NCI-H1105 (cell line): ENCODE measurements at regions not wholly inside any gene's neighbourhood (a gene's known extent, or its start where the extent isn't known, plus 50 kb on each side); places are given as distances from the start of the nearest gene placed in this dataset.

Source experiments
- DNase-seq: peaks from one replicate; lab custom pipeline; 2025; lab: John Stamatoyannopoulos, UW

GRCh38 chr6:147621263-147621662 lies 112.8 kb downstream of the SAMD5 start:
- DNase-seq = no peak

- DNase-seq = no peak
Observed at GRCh38 chr6:147621961-147622360, 113.5 kb downstream of the SAMD5 start.

DNA sequence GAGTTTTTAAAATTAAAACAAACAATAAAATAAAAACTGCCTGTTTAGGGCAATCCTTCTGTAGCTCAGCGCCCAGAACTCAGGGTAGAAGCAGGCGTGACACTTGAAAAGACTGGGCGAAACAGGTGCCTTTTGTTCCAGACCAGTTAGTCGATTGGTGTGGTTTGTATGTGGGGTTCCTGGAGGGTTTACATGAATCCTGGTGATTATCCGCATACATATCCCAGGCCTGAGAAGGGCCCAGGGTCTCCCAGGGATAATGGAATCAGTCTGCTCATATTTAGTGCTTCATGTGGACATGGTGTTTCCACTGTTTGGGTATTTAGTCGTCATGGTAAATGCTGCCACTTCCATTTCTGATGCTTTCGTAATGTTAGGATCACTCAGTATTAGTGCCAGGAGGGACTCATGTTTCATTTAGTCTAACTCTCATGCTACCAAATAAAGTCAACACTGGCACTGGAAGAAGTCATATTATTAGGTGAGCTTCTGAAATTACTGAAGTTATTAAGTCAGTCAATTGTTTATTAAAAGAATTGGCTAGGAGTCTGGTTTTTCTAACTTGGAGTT lies 116.5 kb downstream of the SAMD5 start:
- DNase-seq = no peak

DNA sequence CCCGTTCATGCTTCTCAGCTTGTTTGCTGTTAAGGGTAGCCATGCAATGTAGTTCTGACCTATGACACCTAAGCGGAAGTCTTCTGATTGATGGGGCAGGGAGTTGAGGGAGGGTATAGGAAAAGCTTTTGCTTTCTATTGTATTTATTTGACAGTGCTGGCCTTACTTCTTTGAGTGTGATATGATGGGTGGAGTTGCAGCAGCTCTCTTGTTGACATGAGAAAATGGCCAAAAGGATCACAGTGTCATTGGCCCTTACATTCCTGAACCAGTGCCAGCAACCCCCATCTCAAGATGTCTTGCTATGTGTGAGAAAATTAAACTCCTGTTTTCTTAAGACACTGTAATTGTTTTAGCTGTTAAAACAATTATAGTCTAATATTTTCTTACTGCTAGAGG lies 117.5 kb downstream of the SAMD5 start:
- no peak for DNase-seq

GRCh38 chr6:147627411-147627810 lies 118.9 kb downstream of the SAMD5 start:
- no peak for DNase-seq

DNA sequence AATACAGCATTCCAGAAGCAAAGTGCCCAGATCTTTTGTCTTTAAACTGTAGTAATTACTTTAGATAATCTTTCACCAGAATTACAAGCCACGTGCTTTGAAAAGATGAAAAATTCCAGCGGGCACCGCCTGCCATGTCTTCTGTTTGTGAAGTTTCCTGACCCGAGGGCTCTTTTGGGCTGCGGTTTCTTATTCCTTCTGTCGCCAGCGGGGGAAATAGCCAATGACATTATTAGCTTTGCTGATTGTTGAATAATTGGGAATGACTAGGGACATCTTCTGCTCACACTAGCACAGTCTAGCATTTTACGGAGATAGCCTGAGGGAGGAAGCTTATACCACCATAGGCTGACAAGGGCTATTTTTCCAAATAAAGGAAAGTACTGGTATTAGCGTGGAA lies 124.7 kb downstream of the SAMD5 start:
- no peak for DNase-seq

DNA sequence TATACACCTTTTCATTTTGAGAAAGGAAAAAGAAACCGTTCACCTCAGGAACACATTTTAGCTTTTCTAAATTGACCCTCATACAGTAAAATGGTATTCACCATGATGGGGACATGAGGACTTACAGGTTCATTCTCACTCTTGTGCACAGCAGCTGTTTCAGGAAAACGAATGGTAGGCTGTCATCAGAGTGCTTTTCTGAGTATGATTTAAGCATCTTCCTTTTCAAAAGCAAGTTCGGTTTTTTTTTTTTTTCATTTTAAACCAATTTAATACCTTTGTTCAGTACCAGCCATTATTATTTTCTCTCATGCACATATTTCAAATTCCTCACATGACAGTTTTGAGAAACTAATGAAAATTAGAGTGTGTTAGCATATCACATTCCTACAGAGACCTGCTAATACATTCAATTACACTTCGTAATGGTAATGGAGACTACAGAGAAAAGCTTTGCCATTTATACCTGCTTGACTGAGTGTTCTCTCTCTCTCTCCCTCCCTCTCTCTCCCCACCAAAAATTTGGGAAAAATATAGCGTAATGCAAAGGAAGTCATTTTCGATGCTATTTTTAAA lies 129.2 kb downstream of the SAMD5 start:
- no peak for DNase-seq

GRCh38 chr6:147639279-147639678 lies 130.8 kb downstream of the SAMD5 start:
- no peak for DNase-seq

DNA sequence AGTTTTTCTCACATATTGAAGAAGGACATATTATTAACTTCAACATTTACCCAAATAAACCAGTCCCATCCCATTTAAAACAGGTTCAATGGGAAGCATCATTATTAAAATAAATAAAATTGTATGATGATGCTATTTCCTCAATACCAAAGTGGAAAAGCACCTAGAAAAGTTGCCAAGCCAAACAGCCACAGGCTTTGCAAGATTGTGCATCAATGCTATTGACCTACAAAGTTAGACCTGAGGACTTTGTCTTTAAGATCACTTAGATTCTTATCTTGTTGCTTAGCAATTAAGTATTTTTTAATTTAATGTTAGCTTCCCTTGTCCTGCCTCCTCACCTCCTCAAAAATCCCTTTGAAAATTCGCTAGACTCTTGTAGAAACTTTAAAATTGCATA lies 132.1 kb downstream of the SAMD5 start:
- no peak for DNase-seq

DNA sequence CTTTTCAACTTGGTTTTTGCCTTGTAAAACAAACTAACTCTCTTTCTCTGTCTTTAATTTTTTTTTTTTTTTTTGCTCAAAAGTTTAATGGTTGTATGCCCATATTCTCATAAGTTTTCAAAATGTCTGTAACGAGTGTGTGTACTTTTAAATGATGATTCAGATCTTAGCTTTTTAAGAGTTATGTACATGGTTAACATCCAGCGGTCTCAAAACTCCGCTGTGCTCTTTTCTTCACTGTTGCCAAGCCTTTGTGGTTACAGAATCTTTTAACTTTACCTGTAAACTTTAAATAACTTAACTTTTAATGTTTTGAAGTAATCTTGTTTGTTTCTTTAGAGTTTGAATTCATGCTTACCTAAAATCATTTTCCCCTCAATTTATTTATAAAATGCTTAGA lies 133.0 kb downstream of the SAMD5 start:
- no peak for DNase-seq

GRCh38 chr6:147642458-147642857 lies 134.0 kb downstream of the SAMD5 start:
- DNase-seq = no peak

- DNase-seq = no peak
Observed at GRCh38 chr6:147643341-147644200, 135.1 kb downstream of the SAMD5 start.

GRCh38 chr6:147648916-147649315 lies 140.4 kb downstream of the SAMD5 start:
- DNase-seq = no peak

DNA sequence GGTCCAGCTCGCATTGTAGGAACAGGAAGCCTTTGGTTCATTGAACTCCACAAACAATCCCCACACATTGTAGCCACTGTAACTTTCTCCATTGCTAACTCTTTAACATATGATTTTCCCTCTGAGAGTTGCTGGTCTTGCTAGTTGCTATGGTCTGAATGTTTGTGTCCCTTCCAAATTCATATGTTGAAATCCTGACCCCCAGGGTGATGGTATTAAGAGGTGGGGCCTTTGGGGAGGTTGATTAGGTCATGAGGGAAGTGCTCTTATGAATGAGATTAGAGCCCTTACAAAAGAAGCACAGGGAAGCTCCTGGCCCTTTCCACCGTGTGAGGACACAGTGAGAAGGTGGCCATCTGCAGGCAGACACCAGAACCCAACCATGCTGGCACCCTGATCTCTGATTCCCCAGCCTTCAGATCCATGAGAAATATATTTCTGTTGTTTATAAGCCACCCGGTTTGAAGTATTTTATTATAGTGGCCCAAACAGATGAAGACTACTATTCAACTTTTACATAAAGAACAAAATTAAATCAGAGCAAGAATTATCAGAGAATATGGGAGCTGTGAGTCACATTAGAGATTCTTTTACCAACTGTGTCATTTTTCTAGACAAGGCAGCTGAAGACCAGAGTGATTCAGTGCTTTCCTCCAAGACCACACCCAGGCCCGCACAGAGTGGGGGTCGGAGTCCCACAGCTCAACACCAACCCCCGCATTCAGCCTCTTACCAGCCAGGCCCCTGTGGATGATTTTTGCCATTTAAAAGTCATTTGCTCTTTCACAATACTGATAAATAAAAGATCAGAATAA lies 143.0 kb downstream of the SAMD5 start:
- no peak for DNase-seq

DNA sequence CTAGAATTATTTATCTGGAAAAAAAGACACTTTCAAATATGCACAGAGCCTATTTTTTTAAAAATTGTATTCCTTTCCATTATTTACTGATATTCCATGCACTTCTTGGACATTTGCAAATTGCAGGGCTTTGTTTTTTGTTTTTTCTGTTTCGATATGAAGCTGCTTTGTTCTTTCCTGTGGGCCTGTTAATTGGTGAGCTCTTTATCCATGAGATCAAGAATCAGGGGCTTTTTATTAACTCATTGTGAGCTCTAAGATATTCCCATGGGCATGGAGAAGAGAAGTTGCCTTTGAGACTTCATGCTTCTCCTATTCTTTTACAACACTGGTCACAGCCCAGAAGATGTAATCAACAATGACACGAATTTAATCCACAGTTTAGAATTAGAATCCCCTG lies 145.1 kb downstream of the SAMD5 start:
- no peak for DNase-seq

DNA sequence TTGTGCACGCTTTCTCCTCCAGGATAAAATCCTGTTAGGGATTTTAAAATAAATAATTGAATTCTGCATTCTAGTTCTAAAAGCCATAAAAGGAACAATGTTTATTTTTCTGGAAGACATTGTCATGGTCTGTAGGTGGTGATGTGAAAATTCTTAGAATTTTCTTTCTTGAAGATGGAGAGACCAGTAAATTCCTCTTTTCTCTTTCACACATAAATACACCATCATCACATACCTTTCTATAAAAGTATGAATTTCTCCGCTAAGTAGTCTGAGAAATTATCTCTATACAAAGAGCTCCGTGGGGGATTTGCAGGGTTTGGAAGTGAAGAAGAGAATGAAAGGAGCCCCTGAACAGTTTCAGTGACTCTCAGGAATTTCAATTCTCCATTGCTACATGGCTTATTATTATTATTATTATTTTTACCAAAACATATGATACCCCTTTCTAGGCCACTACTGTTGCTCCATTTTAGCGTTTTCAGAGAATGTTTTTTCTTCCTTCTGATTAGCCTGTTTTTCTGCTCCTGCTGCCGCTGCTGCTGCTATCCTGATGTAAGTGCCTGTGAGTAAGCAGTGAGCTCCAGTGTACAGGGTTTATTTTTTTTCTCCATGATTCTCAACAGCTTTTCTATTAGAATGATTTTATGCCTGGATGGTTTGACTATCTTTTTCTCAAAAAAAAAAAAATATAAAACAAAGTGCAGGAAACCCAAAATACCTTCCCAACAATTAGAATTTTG lies 145.8 kb downstream of the SAMD5 start:
- DNase-seq = no peak

DNA sequence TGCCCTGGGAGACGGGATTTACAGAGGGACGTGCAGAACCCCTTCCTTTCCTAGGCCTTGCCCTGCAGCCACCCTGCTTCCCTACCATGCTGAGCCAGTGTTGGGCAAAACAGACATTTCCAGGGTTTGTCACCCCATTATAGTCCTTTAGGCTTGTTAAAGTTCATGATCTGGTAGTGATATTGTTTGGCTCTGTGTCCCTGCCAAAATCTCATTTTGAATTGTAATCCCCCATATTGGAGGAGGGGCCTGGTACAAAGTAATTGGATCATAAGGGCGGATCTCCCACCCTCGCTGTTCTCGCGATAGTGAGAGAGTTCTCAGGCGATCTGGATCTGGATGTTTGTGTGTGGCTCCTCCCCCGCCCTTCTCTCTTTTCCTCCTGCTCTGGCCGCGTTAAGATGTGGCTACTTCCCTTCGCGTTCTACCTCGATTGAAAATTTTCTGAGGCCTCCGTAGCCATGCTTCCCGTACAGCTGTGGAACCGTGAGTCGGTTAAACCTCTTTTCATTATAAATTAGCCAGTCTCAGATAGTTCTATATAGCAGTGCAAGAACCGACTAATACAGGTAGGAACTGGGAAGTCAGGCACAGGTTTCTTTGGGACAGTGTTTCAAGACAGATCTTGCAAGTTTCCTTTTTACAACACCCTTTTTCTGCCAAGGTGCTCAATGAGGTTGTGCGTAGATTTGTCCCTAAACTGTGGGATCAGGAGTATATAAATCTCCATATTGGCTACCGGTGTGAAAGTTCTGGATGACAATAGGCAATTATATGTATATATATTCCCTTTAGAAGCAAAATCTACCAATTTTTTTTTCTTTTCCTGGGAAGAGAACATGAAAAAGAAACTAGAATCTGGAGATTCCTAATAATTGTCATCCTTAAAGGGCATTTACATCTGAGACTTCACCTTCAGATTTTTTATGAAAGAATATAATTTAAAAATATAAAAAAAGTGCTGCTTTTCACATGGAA lies 152.1 kb downstream of the SAMD5 start:
- DNase-seq = no peak

DNA sequence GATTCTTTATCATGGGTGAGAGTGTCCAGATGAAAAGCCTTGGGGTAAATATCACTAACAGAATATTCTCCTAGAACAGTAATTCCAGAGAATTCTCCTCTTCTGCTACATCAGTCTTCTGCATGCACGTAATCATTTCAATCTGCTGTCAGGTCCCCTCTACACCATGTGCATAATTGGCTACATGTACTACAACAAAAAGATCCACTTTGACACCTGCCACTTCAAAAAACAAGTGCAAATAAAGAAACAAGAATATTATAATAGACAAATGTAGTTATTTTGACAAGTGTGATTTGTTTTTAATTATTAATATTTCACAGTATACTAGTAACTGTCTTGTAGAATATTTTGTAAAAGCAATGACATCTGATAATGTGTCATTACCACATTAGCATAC lies 154.2 kb downstream of the SAMD5 start:
- no peak for DNase-seq

- DNase-seq = no peak
Observed at GRCh38 chr6:147664092-147664491, 155.6 kb downstream of the SAMD5 start.

DNA sequence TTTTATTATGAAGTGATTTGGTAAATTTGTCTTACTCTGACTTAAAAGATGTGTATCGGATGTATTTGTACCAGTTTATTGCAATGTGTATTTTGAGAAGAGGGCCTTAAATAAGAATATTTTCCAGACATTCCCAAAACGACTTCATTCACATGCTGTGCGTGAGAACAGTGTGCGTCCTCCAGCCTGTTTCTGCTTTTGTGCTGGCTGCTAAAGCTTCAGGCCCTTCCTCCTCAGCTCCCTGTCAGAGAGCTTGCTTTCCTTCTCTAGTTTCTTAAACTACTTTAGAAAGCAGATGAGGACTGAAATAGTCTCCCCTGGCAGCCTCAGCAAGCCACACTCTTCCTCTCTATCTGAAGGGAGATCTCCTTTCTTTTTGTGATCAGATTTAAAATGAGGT lies 157.8 kb downstream of the SAMD5 start:
- DNase-seq = no peak

DNA sequence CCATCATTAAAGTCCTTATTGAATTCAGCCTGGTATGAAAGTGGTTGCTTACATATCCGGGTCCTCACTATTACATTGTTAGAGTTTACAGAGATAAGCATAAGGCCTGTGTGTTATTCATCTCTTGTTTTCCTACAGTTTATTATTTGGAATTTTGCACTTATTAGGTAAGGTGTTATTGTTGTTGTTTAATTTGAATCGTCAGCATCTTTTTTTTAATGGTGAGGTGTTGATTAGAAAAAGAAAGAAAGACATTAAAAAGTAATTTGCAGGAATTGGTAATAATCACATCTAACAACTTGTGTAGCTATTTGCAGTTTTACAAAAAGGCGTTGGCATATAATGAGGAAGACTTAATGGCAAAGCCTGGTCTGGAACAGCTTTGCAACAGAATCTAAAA lies 158.6 kb downstream of the SAMD5 start:
- DNase-seq = no peak
